ENCODE measurements at regions not wholly inside any gene's neighbourhood (a gene's known extent, or its start where the extent isn't known, plus 50 kb on each side); places are given as distances from the start of the nearest gene placed in this dataset.
"Not testable (repeated sequence)": the region's sequence is repeated elsewhere in the genome, so short reads cannot be mapped to it uniquely, and the experiment has no call there.

DNA sequence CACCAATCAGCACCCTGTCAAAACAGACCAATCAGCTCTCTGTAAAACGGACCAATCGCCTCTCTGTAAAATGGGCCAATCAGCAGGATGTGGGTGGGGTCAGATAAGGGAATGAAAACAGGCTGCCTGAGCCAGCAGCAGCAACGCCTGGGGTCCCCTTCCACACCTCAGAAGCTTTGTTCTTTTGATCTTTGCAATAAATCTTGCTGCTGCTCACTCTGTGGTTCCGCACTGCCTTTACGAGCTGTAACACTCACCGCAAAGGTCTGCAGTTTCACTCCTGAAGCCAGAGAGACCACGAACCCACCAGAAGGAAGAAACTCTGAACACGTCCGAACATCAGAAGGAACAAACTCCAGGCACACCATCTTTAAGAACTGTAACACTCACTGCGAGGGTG lies 251.4 kb downstream of the ZIC4 start:
- not testable (repeated sequence) for H2BK5ac ChIP-seq (ENCODE audit: low read length); H3K27me3 ChIP-seq (ENCODE audit: insufficient read depth, low read length, poor library complexity); H4K5ac ChIP-seq (ENCODE audit: low read length); H2AK5ac ChIP-seq (ENCODE audit: low read length); H3K18ac ChIP-seq (ENCODE audit: low read length); H2BK15ac ChIP-seq (replicated peaks; ENCODE audit: low read depth); H3K4me2 ChIP-seq (ENCODE audit: low read length); H3K27ac ChIP-seq (ENCODE audit: low read depth, low read length); H3K4me1 ChIP-seq (ENCODE audit: control insufficient read depth, low read depth, low read length); H3K23ac ChIP-seq (ENCODE audit: low read length); DNase-seq; H4K8ac ChIP-seq (ENCODE audit: low read depth, low read length); H3K9ac ChIP-seq (ENCODE audit: low read length); H3K56ac ChIP-seq (ENCODE audit: low read length); H3K36me3 ChIP-seq (ENCODE audit: control insufficient read depth, insufficient read depth, low read length); H2BK120ac ChIP-seq (ENCODE audit: low read depth, low read length); H3K4ac ChIP-seq (ENCODE audit: low read depth, low read length); H3K4me3 ChIP-seq (ENCODE audit: low read length); H3K79me1 ChIP-seq (ENCODE audit: low read length); H3K79me2 ChIP-seq (ENCODE audit: control insufficient read depth, insufficient read depth, low read length)
- WGBS (ENCODE audit: extremely low coverage, insufficient coverage, low lambda C conversion rate): no CpG with 5 or more reads among the region's 10 CpGs

DNA sequence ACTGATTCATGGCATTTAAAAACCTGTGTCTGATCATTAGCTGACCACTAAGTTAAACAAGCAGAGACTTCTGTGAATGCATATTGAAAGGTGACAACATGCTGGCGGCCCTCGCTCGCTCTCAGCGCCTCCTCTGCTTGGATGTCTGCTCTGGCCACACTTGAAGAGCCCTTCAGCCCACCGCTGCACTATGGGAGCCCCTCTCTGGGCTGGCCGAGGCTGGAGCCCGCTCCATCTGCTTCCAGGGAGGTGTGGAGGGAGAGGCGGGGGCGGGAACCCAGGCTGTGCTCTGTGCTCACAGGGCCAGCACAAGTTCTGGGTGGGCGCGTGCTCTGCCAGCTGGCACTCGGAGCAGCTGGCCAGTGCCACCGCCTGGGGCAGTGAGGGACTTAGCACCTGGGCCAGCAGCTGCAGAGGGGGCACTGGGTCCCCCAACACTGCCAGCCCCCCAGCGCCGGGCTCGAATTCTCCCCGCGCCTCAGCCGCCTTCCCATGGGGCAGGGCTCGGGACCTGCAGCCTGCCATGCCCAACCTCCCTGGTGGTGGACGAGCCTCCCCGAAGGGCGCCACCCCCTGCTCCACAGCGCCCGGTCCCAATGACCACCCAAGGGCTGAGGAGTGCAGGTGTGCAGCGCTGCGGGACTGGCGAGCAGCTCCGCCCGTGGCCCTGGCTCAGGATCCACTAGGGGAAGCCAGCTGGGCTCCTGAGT lies 252.4 kb downstream of the ZIC4 start:
- Histone ChIP-seq H3K4me2 (ENCODE audit: low read length) (no peak overlapping the region), H3K27me3 (ENCODE audit: insufficient read depth, low read length, poor library complexity) (no peaks in the 10 kb centered on the region), H3K79me1 (ENCODE audit: low read length) (no peaks in the 10 kb centered on the region), H3K18ac (ENCODE audit: low read length) (no peak overlapping the region), H4K5ac (ENCODE audit: low read length) (no peak overlapping the region), H2AK5ac (ENCODE audit: low read length) (no peak overlapping the region), H4K8ac (ENCODE audit: low read depth, low read length) (no peak overlapping the region), H3K4ac (ENCODE audit: low read depth, low read length) (no peak overlapping the region), H2BK120ac (ENCODE audit: low read depth, low read length) (no peak overlapping the region), H3K56ac (ENCODE audit: low read length) (no peak overlapping the region), H3K4me3 (ENCODE audit: low read length) (no peak overlapping the region), H3K79me2 (ENCODE audit: control insufficient read depth, insufficient read depth, low read length) (no peaks in the 10 kb centered on the region), H2BK5ac (ENCODE audit: low read length) (no peak overlapping the region), H3K36me3 (ENCODE audit: control insufficient read depth, insufficient read depth, low read length) (no peaks in the 10 kb centered on the region), H3K4me1 (ENCODE audit: control insufficient read depth, low read depth, low read length) (no peaks in the 10 kb centered on the region), H3K27ac (ENCODE audit: low read depth, low read length) (no peak overlapping the region), H3K23ac (ENCODE audit: low read length) (no peak overlapping the region), H3K9ac (ENCODE audit: low read length) (no peak overlapping the region), H2BK15ac (replicated peaks; ENCODE audit: low read depth) (no peak overlapping the region)
- DNase-seq: no peak
- WGBS (ENCODE audit: extremely low coverage, insufficient coverage, low lambda C conversion rate): no CpG with 5 or more reads among the region's 30 CpGs

DNA sequence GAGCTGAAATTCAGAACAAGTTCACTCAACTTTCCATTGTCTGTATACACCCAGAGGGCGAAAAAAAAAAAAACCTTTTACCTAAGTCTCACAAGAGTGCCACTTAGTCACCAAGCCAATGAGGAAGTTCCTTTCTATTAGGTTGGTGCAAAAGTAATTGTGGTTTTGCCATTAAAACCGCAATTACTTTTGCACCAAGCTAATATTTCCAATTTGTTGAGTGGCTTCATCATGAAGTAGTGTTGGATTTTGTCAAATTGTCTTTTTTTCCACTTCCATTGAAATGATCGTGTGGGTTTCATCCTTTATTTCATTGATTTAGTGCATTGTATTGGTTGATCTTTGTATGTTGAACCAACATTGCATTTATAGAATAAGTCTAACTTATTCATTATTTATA lies 253.9 kb downstream of the ZIC4 start:
- H3K79me1 ChIP-seq (ENCODE audit: low read length): no peaks in the 10 kb centered on the region
- no peak overlapping the region for H3K27ac ChIP-seq (ENCODE audit: low read depth, low read length)
- H3K36me3 ChIP-seq (ENCODE audit: control insufficient read depth, insufficient read depth, low read length): no peaks in the 10 kb centered on the region
- no peak overlapping the region for H3K4ac ChIP-seq (ENCODE audit: low read depth, low read length)
- H2AK5ac ChIP-seq (ENCODE audit: low read length): no peak overlapping the region
- H4K5ac ChIP-seq (ENCODE audit: low read length): no peak overlapping the region
- no peak overlapping the region for H2BK120ac ChIP-seq (ENCODE audit: low read depth, low read length)
- H3K79me2 ChIP-seq (ENCODE audit: control insufficient read depth, insufficient read depth, low read length): no peaks in the 10 kb centered on the region
- no peak overlapping the region for H4K8ac ChIP-seq (ENCODE audit: low read depth, low read length)
- DNase-seq: peak; percentile 4
- H3K23ac ChIP-seq (ENCODE audit: low read length): no peak overlapping the region
- no peak overlapping the region for H2BK5ac ChIP-seq (ENCODE audit: low read length)
- no peaks in the 10 kb centered on the region for H3K4me1 ChIP-seq (ENCODE audit: control insufficient read depth, low read depth, low read length)
- H3K18ac ChIP-seq (ENCODE audit: low read length): no peak overlapping the region
- no peak overlapping the region for H3K56ac ChIP-seq (ENCODE audit: low read length)
- no peak overlapping the region for H2BK15ac ChIP-seq (replicated peaks; ENCODE audit: low read depth)
- H3K4me2 ChIP-seq (ENCODE audit: low read length): no peak overlapping the region
- no peak overlapping the region for H3K4me3 ChIP-seq (ENCODE audit: low read length)
- H3K27me3 ChIP-seq (ENCODE audit: insufficient read depth, low read length, poor library complexity): no peaks in the 10 kb centered on the region
- no peak overlapping the region for H3K9ac ChIP-seq (ENCODE audit: low read length)
- no CpG with 5 or more reads among the region's 3 CpGs for WGBS (ENCODE audit: extremely low coverage, insufficient coverage, low lambda C conversion rate)

DNA sequence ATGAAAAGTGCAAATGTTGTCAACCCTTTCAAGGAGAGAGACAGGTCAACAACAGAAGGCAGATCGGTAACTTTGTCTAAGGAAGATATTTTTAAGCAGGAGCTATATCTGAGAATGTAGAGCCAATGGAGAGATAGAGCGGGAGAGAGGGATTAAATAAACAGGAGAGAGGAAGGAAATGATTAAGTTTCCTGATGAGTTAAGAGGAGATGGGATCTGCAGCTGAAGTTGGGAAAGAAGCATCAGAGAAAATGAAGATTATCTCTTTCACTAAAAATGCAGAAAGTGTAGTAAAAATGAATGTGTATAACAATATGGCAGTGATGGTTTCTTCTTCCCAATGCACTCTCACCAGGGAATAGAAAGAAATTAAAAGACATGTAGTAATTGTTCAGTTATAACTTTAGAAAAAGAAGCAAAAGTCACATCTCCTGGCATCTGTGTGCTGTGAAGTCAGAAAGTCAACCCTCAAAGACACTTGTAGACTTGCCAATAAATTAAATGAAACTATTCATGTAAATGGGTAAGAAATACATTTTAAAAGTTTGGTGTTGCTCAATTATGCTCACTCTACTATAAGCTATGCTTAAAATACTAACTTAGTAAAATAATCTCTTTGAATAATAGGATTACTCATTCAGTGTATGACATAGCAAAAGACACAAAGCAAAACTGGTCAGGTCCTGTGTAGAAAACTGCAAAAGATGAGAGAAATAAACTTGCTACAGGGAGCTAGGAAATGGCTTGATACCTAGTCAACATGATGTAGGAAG lies 264.6 kb downstream of the ZIC4 start:
- H3K4me3 ChIP-seq (ENCODE audit: low read length): no peak overlapping the region
- H3K4ac ChIP-seq (ENCODE audit: low read depth, low read length): no peak overlapping the region
- no peaks in the 10 kb centered on the region for H3K79me2 ChIP-seq (ENCODE audit: control insufficient read depth, insufficient read depth, low read length)
- no CpG with 5 or more reads among the region's 2 CpGs for WGBS (ENCODE audit: extremely low coverage, insufficient coverage, low lambda C conversion rate)
- no peaks in the 10 kb centered on the region for H3K36me3 ChIP-seq (ENCODE audit: control insufficient read depth, insufficient read depth, low read length)
- no peak overlapping the region for H4K5ac ChIP-seq (ENCODE audit: low read length)
- no peak overlapping the region for H3K4me2 ChIP-seq (ENCODE audit: low read length)
- H2BK120ac ChIP-seq (ENCODE audit: low read depth, low read length): no peak overlapping the region
- no peaks in the 10 kb centered on the region for H3K27me3 ChIP-seq (ENCODE audit: insufficient read depth, low read length, poor library complexity)
- no peak for DNase-seq
- H4K8ac ChIP-seq (ENCODE audit: low read depth, low read length): no peak overlapping the region
- no peaks in the 10 kb centered on the region for H3K79me1 ChIP-seq (ENCODE audit: low read length)
- H2BK15ac ChIP-seq (replicated peaks; ENCODE audit: low read depth): no peak overlapping the region
- H3K9ac ChIP-seq (ENCODE audit: low read length): no peak overlapping the region
- no peaks in the 10 kb centered on the region for H3K4me1 ChIP-seq (ENCODE audit: control insufficient read depth, low read depth, low read length)
- no peak overlapping the region for H3K18ac ChIP-seq (ENCODE audit: low read length)
- H2AK5ac ChIP-seq (ENCODE audit: low read length): no peak overlapping the region
- no peak overlapping the region for H2BK5ac ChIP-seq (ENCODE audit: low read length)
- H3K27ac ChIP-seq (ENCODE audit: low read depth, low read length): no peak overlapping the region
- H3K56ac ChIP-seq (ENCODE audit: low read length): no peak overlapping the region
- no peak overlapping the region for H3K23ac ChIP-seq (ENCODE audit: low read length)

- Histone ChIP-seq H2BK15ac (replicated peaks; ENCODE audit: low read depth) (no peak overlapping the region), H3K4me1 (ENCODE audit: control insufficient read depth, low read depth, low read length) (no peaks in the 10 kb centered on the region), H2BK120ac (ENCODE audit: low read depth, low read length) (no peak overlapping the region), H3K4ac (ENCODE audit: low read depth, low read length) (no peak overlapping the region), H3K79me1 (ENCODE audit: low read length) (no peaks in the 10 kb centered on the region), H3K27ac (ENCODE audit: low read depth, low read length) (no peak overlapping the region), H2AK5ac (ENCODE audit: low read length) (no peak overlapping the region), H3K79me2 (ENCODE audit: control insufficient read depth, insufficient read depth, low read length) (no peaks in the 10 kb centered on the region), H3K23ac (ENCODE audit: low read length) (no peak overlapping the region), H3K9ac (ENCODE audit: low read length) (no peak overlapping the region), H4K8ac (ENCODE audit: low read depth, low read length) (no peak overlapping the region), H3K56ac (ENCODE audit: low read length) (no peak overlapping the region), H3K27me3 (ENCODE audit: insufficient read depth, low read length, poor library complexity) (no peaks in the 10 kb centered on the region), H2BK5ac (ENCODE audit: low read length) (no peak overlapping the region), H3K4me2 (ENCODE audit: low read length) (no peak overlapping the region), H3K36me3 (ENCODE audit: control insufficient read depth, insufficient read depth, low read length) (no peaks in the 10 kb centered on the region), H3K4me3 (ENCODE audit: low read length) (no peak overlapping the region), H4K5ac (ENCODE audit: low read length) (no peak overlapping the region), H3K18ac (ENCODE audit: low read length) (no peak overlapping the region)
- no peak for DNase-seq
- no CpG with 5 or more reads among the region's 1 CpG for WGBS (ENCODE audit: extremely low coverage, insufficient coverage, low lambda C conversion rate)
Measured at GRCh38 chr3:147139341-147139740, 267.0 kb downstream of the ZIC4 start.

Data from mesendoderm (in vitro differentiated cells).